ENCODE measurements at regions not wholly inside any gene's neighbourhood (a gene's known extent, or its start where the extent isn't known, plus 50 kb on each side); places are given as distances from the start of the nearest gene placed in this dataset.

DNA sequence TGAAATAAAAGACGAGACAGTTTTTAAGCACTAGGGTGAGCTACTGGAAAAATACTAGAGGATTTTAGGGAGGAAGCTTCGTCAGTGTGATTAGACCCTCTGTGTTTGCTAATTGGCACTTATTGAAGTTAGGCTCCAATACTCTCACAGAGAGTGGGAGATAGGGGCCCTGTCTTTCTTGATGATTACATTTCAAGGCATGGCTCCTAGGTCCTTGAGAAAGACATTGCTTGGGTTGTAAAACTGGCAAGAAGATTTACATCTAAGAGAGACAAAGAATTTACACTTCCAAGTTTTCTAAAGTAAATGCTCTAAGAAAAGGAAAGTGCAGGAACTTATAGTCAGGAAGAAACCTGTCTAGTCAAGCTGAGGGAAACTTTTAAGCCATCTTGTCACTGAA, 183.2 kb downstream of the C12orf50 start:
- TF ChIP-seq, protein P1, sequence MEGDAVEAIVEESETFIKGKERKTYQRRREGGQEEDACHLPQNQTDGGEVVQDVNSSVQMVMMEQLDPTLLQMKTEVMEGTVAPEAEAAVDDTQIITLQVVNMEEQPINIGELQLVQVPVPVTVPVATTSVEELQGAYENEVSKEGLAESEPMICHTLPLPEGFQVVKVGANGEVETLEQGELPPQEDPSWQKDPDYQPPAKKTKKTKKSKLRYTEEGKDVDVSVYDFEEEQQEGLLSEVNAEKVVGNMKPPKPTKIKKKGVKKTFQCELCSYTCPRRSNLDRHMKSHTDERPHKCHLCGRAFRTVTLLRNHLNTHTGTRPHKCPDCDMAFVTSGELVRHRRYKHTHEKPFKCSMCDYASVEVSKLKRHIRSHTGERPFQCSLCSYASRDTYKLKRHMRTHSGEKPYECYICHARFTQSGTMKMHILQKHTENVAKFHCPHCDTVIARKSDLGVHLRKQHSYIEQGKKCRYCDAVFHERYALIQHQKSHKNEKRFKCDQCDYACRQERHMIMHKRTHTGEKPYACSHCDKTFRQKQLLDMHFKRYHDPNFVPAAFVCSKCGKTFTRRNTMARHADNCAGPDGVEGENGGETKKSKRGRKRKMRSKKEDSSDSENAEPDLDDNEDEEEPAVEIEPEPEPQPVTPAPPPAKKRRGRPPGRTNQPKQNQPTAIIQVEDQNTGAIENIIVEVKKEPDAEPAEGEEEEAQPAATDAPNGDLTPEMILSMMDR (IDR thresholded peaks at IDR 0.05; ENCODE audit: unreplicated experiment): no peak
- no peaks in the 10 kb centered on the region for H3K27me3 Mint-ChIP-seq (ENCODE audit: unreplicated experiment)
- no peaks in the 10 kb centered on the region for H3K9me3 Mint-ChIP-seq (ENCODE audit: low read depth, unreplicated experiment)
- H3K4me1 Mint-ChIP-seq (ENCODE audit: low read depth, unreplicated experiment): peaks cover 8% of the 10 kb centered on the region
- BruUV-seq (replicated peaks): no TSS peak
- H3K27ac Mint-ChIP-seq (ENCODE audit: unreplicated experiment): no peak overlapping the region
- CTCF ChIA-PET: no interaction called here
- no peak for DNase-seq
- no peaks in the 10 kb centered on the region for H3K36me3 Mint-ChIP-seq (ENCODE audit: insufficient read depth, unreplicated experiment)
- no peak overlapping the region for H3K4me3 Mint-ChIP-seq (ENCODE audit: low read depth, unreplicated experiment)
- intact Hi-C loops (cut with micrococcal nuclease; ENCODE audit: unreplicated experiment): loop anchor here (5.0 to 10.0 kb wide), 5 partner anchors 106 to 1891 kb away; no protein-coding TSS in a partner anchor

DNA sequence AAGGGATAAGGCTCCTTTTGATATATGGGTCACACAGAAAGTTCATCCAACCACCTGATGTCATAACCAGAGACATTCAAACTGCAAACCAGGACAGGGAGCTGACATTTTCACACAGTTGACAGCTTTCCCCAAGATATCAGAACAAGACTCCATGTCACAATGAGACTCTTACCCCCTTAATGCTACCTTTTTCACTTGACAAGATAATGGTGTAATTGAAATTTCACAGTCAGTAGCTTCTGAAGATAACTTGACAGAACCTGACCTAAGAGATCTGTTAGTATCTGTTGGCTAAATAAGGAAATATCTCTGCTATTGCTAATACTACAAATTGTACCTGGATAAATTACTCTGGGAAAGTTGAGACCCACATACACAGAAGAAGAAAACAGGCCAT, 187.3 kb downstream of the C12orf50 start:
- Mint-ChIP-seq H3K27ac (ENCODE audit: unreplicated experiment) (no peak overlapping the region), H3K4me1 (ENCODE audit: low read depth, unreplicated experiment) (peaks cover 2% of the 10 kb centered on the region), H3K9me3 (ENCODE audit: low read depth, unreplicated experiment) (no peaks in the 10 kb centered on the region), H3K36me3 (ENCODE audit: insufficient read depth, unreplicated experiment) (no peaks in the 10 kb centered on the region), H3K27me3 (ENCODE audit: unreplicated experiment) (no peaks in the 10 kb centered on the region), H3K4me3 (ENCODE audit: low read depth, unreplicated experiment) (no peak overlapping the region)
- TF ChIP-seq, protein P1 (IDR thresholded peaks at IDR 0.05; ENCODE audit: unreplicated experiment): no peak
- intact Hi-C loops (cut with micrococcal nuclease; ENCODE audit: unreplicated experiment): loop anchor here (10.0 kb wide), 2 partner anchors 327 to 1887 kb away; no protein-coding TSS in a partner anchor
- CTCF ChIA-PET: no interaction called here
- DNase-seq: no peak
- BruUV-seq (replicated peaks): no TSS peak

DNA sequence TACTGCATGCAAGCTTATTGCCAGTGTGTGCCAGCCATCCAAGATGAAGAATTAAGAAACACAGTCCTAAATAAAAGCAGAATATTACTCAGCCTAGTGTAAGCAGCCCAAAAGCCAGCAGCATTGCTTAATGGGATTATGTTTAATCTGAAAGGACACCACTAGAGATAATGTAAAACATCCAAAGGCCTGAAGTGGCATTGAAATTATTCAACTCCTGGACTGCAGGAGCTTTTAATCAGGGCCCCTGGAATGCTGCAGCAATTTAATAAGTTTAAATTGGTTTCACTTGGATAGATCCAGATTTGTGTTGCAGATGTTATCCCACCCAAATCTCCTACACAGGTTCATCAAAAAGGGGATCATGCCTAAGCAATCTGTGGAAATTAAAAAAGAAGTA, 193.0 kb downstream of the C12orf50 start:
- CTCF ChIA-PET: interaction anchor here (1.0 kb wide), 1 partner anchor 12 kb away, joined by 3 read pairs; no protein-coding TSS in a partner anchor
- H3K4me1 Mint-ChIP-seq (ENCODE audit: low read depth, unreplicated experiment): peaks cover 13% of the 10 kb centered on the region
- H3K27ac Mint-ChIP-seq (ENCODE audit: unreplicated experiment): no peak overlapping the region
- no TSS peak for BruUV-seq (replicated peaks)
- peaks cover 5% of the 10 kb centered on the region for H3K9me3 Mint-ChIP-seq (ENCODE audit: low read depth, unreplicated experiment)
- DNase-seq: no peak
- no peaks in the 10 kb centered on the region for H3K27me3 Mint-ChIP-seq (ENCODE audit: unreplicated experiment)
- no peak overlapping the region for H3K4me3 Mint-ChIP-seq (ENCODE audit: low read depth, unreplicated experiment)
- H3K36me3 Mint-ChIP-seq (ENCODE audit: insufficient read depth, unreplicated experiment): no peaks in the 10 kb centered on the region
- intact Hi-C loops (cut with micrococcal nuclease; ENCODE audit: unreplicated experiment): no loop called here
- TF ChIP-seq, protein P1 (IDR thresholded peaks at IDR 0.05; ENCODE audit: unreplicated experiment): no peak

DNA sequence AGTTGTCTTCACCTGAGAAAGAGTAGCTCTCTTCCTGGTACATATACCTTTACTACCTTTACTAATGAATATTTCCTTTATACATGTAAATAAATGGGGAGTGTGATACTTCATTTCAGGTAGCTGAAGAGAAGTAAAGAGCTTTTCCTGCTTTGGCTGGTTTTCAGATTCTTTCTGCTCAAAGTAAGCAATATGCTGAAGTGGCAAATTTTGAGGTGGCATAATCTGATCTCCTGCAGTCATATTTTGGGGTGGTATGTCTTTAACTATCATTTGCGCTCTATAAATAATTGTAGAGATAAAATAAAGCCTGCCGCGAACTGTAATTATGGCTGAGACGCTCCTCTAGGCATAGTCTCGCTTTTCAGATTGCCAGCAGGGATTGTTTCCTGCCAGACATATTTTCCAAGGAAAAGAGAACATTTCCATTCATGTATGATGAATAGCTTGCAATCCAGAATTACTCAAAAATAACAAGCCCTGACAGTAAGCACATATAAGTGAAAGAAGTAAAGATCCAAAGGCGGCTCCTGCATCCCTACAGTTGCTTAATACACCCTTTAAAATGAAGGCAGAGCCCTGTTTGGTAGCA, 200.7 kb downstream of the C12orf50 start:
- peaks cover 42% of the 10 kb centered on the region for H3K4me1 Mint-ChIP-seq (ENCODE audit: low read depth, unreplicated experiment)
- no peak for DNase-seq
- H3K27me3 Mint-ChIP-seq (ENCODE audit: unreplicated experiment): no peaks in the 10 kb centered on the region
- peak overlapping the region; percentile 43 for H3K27ac Mint-ChIP-seq (ENCODE audit: unreplicated experiment)
- no peak overlapping the region for H3K4me3 Mint-ChIP-seq (ENCODE audit: low read depth, unreplicated experiment)
- peaks cover 5% of the 10 kb centered on the region for H3K9me3 Mint-ChIP-seq (ENCODE audit: low read depth, unreplicated experiment)
- no TSS peak for BruUV-seq (replicated peaks)
- TF ChIP-seq, protein P1 (IDR thresholded peaks at IDR 0.05; ENCODE audit: unreplicated experiment): no peak
- CTCF ChIA-PET: no interaction called here
- intact Hi-C loops (cut with micrococcal nuclease; ENCODE audit: unreplicated experiment): loop anchor here (5.0 kb wide), 1 partner anchor 141 kb away; no protein-coding TSS in a partner anchor
- H3K36me3 Mint-ChIP-seq (ENCODE audit: insufficient read depth, unreplicated experiment): no peaks in the 10 kb centered on the region
